NB4 (cell line): ENCODE measurements at regions not wholly inside any gene's neighbourhood (a gene's known extent, or its start where the extent isn't known, plus 50 kb on each side); places are given as distances from the start of the nearest gene placed in this dataset.

Experiments
- DNase-seq: peaks from one replicate; pipeline ENCODE4 v3.0.0; 2010; ENCODE audit warnings: low read depth
- H3K4me3 ChIP-seq: one replicate; pipeline ENCODE4 v1.5.1; 2011; ENCODE audit warnings: mild to moderate bottlenecking, low read depth, low read length, moderate library complexity
- CTCF ChIP-seq: IDR thresholded peaks from one replicate; pipeline ENCODE4 v1.5.1; 2012; ENCODE audit warnings: low read depth, low read length
- MAX ChIP-seq: IDR thresholded peaks from 2 replicates; pipeline ENCODE4 v1.6.1; 2011; ENCODE audit warnings: low read depth, low read length
- MYC ChIP-seq: IDR thresholded peaks from 2 replicates; pipeline ENCODE4 v1.6.1; 2011; ENCODE audit warnings: low read depth, low read length
- POLR2A ChIP-seq: IDR thresholded peaks from 2 replicates; pipeline ENCODE4 v1.6.1; 2011; ENCODE audit warnings: mild to moderate bottlenecking; ENCODE audit not compliant: insufficient read length; ENCODE audit errors: extremely low read depth

- H3K4me3 ChIP-seq: no peak overlapping the region
- no peak for TF ChIP-seq MAX
- TF ChIP-seq CTCF: no peak
- no peak for TF ChIP-seq POLR2A
- no peak for TF ChIP-seq MYC
- no peak for DNase-seq
Measured at GRCh38 chrX:42694260-42694815, 83.6 kb downstream of the PPP1R2C start.

- no peak overlapping the region for H3K4me3 ChIP-seq
- no peak for DNase-seq
Measured at GRCh38 chrX:42691196-42691595, 86.8 kb downstream of the PPP1R2C start.

DNA sequence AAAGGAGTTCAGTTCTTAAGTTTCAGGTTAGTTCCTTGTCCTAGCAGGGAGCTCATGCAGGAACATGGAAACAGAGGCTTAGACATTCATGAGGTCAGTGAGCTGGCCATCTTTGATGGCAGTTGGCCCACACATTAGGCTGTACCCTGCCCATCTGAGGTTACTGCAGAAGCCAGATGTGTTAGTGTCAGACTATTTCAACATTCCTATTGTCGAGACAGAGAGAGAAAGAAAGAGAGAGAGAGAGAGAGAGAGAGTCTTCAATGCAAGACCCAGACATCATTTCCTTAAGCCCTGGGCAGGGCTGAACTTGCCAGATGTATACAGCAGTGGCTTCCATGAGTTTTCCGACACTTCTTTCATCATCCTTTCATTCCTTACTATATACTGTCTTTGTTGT is 91.3 kb downstream of the PPP1R2C start:
- no peak overlapping the region for H3K4me3 ChIP-seq
- no peak for DNase-seq
- TF ChIP-seq CTCF: no peak
- no peak for TF ChIP-seq MAX
- TF ChIP-seq POLR2A: no peak

More at GRCh38 chrX:42691196-42691595, 86.8 kb downstream of the PPP1R2C start:
- TF ChIP-seq CTCF: no peak
- TF ChIP-seq POLR2A: no peak
- no peak for TF ChIP-seq MYC
- TF ChIP-seq MAX: no peak

DNA sequence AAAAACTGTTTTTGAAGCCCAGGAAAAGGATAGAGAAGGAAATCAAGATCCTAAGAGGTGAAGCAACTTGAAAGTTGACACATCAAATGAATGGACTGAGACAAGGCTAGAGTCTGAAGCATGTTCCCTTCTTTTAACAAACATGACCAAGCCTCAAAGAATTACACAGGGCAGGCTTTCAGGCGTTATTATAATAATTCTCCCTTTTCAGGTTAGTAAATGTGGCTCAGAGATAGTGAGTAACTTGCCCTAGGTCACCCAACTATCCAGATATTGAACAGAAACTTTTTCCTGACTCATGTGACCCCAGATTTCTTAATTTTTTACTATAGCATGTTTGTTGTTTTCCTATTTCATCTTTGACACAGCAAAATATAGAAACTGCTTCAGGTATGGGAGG is 91.7 kb downstream of the PPP1R2C start:
- no peak for DNase-seq
- TF ChIP-seq MYC: no peak
- TF ChIP-seq POLR2A: no peak
- no peak for TF ChIP-seq CTCF
- TF ChIP-seq MAX: no peak
- no peak overlapping the region for H3K4me3 ChIP-seq

- TF ChIP-seq MAX (no peak), POLR2A (no peak), MYC (no peak), CTCF (no peak)
- no peak overlapping the region for H3K4me3 ChIP-seq
- no peak for DNase-seq
Measured at GRCh38 chrX:42684065-42684464, 93.9 kb downstream of the PPP1R2C start.
